ENCODE measurements at regions not wholly inside any gene's neighbourhood (a gene's known extent, or its start where the extent isn't known, plus 50 kb on each side); places are given as distances from the start of the nearest gene placed in this dataset.

DNA sequence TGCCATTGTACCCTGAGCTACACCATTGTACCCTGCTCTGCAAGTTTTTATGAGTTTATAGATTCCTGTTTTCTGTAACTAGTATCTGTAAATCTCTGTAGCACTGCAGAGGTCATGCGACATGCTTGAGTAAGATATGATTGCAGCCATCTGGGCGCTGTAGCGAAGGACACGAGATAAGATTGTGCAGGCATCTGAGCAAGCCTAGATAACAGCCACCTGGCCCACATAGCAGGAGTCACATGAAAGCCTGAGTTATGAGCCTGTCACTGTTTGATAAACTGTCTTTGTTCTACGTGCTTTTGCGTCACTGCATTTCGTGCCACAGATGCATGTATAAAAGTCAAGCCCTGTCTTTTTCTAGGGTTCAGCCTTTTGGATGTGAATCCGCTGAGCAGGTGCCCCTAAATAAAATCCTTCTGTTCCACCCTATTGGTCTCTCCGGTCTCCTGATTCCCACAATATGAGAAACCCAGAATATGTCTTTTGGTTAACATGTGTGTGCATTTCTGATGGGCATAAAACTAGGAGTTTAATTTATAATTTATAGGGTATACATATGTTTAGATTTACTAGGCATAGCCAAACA is 327.6 kb upstream of the MAOA start (continued):
- TF ChIP-seq RAD21 (IDR thresholded peaks at IDR 0.05 in 1 of 2, conservative IDR thresholded peaks at IDR 0.05 in 1 of 2; ENCODE audit: low read depth in 2 of 2, low read length in 2 of 2), result no peak
- no peak for TF ChIP-seq SIN3A (conservative IDR thresholded peaks at IDR 0.05 in 1 of 2, IDR thresholded peaks at IDR 0.05 in 1 of 2; ENCODE audit: low read depth in 1 of 2, low read length in 2 of 2)
- TF ChIP-seq TAF1 (IDR thresholded peaks at IDR 0.05; ENCODE audit: low read depth, low read length), result no peak
- TF ChIP-seq, protein P1, sequence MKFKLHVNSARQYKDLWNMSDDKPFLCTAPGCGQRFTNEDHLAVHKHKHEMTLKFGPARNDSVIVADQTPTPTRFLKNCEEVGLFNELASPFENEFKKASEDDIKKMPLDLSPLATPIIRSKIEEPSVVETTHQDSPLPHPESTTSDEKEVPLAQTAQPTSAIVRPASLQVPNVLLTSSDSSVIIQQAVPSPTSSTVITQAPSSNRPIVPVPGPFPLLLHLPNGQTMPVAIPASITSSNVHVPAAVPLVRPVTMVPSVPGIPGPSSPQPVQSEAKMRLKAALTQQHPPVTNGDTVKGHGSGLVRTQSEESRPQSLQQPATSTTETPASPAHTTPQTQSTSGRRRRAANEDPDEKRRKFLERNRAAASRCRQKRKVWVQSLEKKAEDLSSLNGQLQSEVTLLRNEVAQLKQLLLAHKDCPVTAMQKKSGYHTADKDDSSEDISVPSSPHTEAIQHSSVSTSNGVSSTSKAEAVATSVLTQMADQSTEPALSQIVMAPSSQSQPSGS (IDR thresholded peaks at IDR 0.05; ENCODE audit: low read length), result no peak
- TF ChIP-seq BACH1 (IDR thresholded peaks at IDR 0.05; ENCODE audit: low read length), result no peak
- TF ChIP-seq ZNF274 (IDR thresholded peaks at IDR 0.05; ENCODE audit: borderline replicate concordance, extremely low read depth, low read length), result no peak
- TF ChIP-seq TEAD4 (IDR thresholded peaks at IDR 0.05; ENCODE audit: low read depth, low read length), result no peak
